ENCODE measurements at regions not wholly inside any gene's neighbourhood (a gene's known extent, or its start where the extent isn't known, plus 50 kb on each side); places are given as distances from the start of the nearest gene placed in this dataset.
A peak's percentile ranks its signal among the peaks of the same experiment; 100 is the strongest.

GRCh38 chrX:15150586-15150985 lies 119.3 kb downstream of the ASB9 start:
- DNase-seq (ENCODE audit: low read depth in 1 of 2, low spot score in 1 of 2) = no peak
- no peak overlapping the region for H3K27ac ChIP-seq (replicated peaks)
- H3K27me3 ChIP-seq (ENCODE audit: insufficient read depth, poor library complexity, severe bottlenecking) = no peaks in the 10 kb centered on the region
- TF ChIP-seq REST (IDR thresholded peaks at IDR 0.05; ENCODE audit: insufficient replicate concordance, low read depth) = no peak
- TF ChIP-seq GABPA (IDR thresholded peaks at IDR 0.05; ENCODE audit: low read depth) = no peak
- TF ChIP-seq SPI1 (IDR thresholded peaks at IDR 0.05; ENCODE audit: borderline replicate concordance, low read depth) = no peak
- TF ChIP-seq CTCF (IDR thresholded peaks at IDR 0.05; ENCODE audit: insufficient read depth, low read length) = no peak
- TF ChIP-seq POLR2AphosphoS5 (IDR thresholded peaks at IDR 0.05; ENCODE audit: low read depth) = no peak
- no peak overlapping the region for H3K4me3 ChIP-seq (replicated peaks; ENCODE audit: insufficient read depth, low read length)

- peak in 1 of 2 experiments; percentile 20 for DNase-seq (ENCODE audit: low read depth in 1 of 2, low spot score in 1 of 2)
- no peak overlapping the region for H3K27ac ChIP-seq (replicated peaks)
- H3K27me3 ChIP-seq (ENCODE audit: insufficient read depth, poor library complexity, severe bottlenecking) = no peaks in the 10 kb centered on the region
- H3K4me3 ChIP-seq (replicated peaks; ENCODE audit: insufficient read depth, low read length) = no peak overlapping the region
- no peak for TF ChIP-seq GABPA (IDR thresholded peaks at IDR 0.05; ENCODE audit: low read depth)
- TF ChIP-seq CTCF (IDR thresholded peaks at IDR 0.05; ENCODE audit: insufficient read depth, low read length) = no peak
- no peak for TF ChIP-seq SPI1 (IDR thresholded peaks at IDR 0.05; ENCODE audit: borderline replicate concordance, low read depth)
- TF ChIP-seq REST (IDR thresholded peaks at IDR 0.05; ENCODE audit: insufficient replicate concordance, low read depth) = no peak
- no peak for TF ChIP-seq POLR2AphosphoS5 (IDR thresholded peaks at IDR 0.05; ENCODE audit: low read depth)
Observed at GRCh38 chrX:15146515-15146914, 123.4 kb downstream of the ASB9 start.

- TF ChIP-seq POLR2AphosphoS5 (IDR thresholded peaks at IDR 0.05; ENCODE audit: low read depth) (no peak), SPI1 (IDR thresholded peaks at IDR 0.05; ENCODE audit: borderline replicate concordance, low read depth) (no peak), CTCF (IDR thresholded peaks at IDR 0.05; ENCODE audit: insufficient read depth, low read length) (no peak), GABPA (IDR thresholded peaks at IDR 0.05; ENCODE audit: low read depth) (no peak), REST (IDR thresholded peaks at IDR 0.05; ENCODE audit: insufficient replicate concordance, low read depth) (no peak)
- Histone ChIP-seq H3K27me3 (ENCODE audit: insufficient read depth, poor library complexity, severe bottlenecking) (no peaks in the 10 kb centered on the region), H3K4me3 (replicated peaks; ENCODE audit: insufficient read depth, low read length) (no peak overlapping the region), H3K27ac (replicated peaks) (no peak overlapping the region)
- no peak for DNase-seq (ENCODE audit: low read depth in 1 of 2, low spot score in 1 of 2)
Observed at GRCh38 chrX:15143825-15144121, 126.1 kb downstream of the ASB9 start.
